GM21360 (cell line): ENCODE measurements at regions not wholly inside any gene's neighbourhood (a gene's known extent, or its start where the extent isn't known, plus 50 kb on each side); places are given as distances from the start of the nearest gene placed in this dataset.
"Not testable (repeated sequence)": the region's sequence is repeated elsewhere in the genome, so short reads cannot be mapped to it uniquely, and the experiment has no call there.

Experiments used
- ATAC-seq: cut with Tn5 transposase; IDR thresholded peaks from one replicate; pipeline ENCODE4 v1.9.1; 2021; ENCODE audit warnings: mild to moderate bottlenecking, moderate library complexity; ENCODE audit not compliant: unreplicated experiment

GRCh38 chr10:55183993-55184392 is 383.0 kb upstream of the PCDH15 start:
- ATAC-seq = no peak

GRCh38 chr10:55180357-55180756 is 379.3 kb upstream of the PCDH15 start:
- no peak for ATAC-seq

GRCh38 chr10:55174419-55174818 is 373.4 kb upstream of the PCDH15 start:
- no peak for ATAC-seq

GRCh38 chr10:55169493-55169892 is 368.5 kb upstream of the PCDH15 start:
- ATAC-seq = no peak

GRCh38 chr10:55168343-55168742 is 367.3 kb upstream of the PCDH15 start:
- ATAC-seq = no peak

- ATAC-seq = no peak
These were observed 362.5 kb upstream of the PCDH15 start for GRCh38 chr10:55163388-55163979.

GRCh38 chr10:55162321-55162720 is 361.3 kb upstream of the PCDH15 start:
- ATAC-seq = not testable (repeated sequence)

- no peak for ATAC-seq
These were observed 359.7 kb upstream of the PCDH15 start for GRCh38 chr10:55160655-55161283.

GRCh38 chr10:55158633-55159032 is 357.6 kb upstream of the PCDH15 start:
- ATAC-seq = no peak

- ATAC-seq = no peak
These were observed 345.0 kb upstream of the PCDH15 start for GRCh38 chr10:55146032-55146431.

GRCh38 chr10:55144001-55144400 is 343.0 kb upstream of the PCDH15 start:
- no peak for ATAC-seq

GRCh38 chr10:55141892-55142291 is 340.9 kb upstream of the PCDH15 start:
- ATAC-seq = no peak

GRCh38 chr10:55137063-55137462 is 336.0 kb upstream of the PCDH15 start:
- ATAC-seq = no peak

- no peak for ATAC-seq
These were observed 303.7 kb upstream of the PCDH15 start for GRCh38 chr10:55104738-55105137.

- ATAC-seq = no peak
These were observed 297.4 kb upstream of the PCDH15 start for GRCh38 chr10:55098452-55098851.

- no peak for ATAC-seq
These were observed 290.8 kb upstream of the PCDH15 start for GRCh38 chr10:55091691-55092328.

GRCh38 chr10:55078121-55078520 is 277.1 kb upstream of the PCDH15 start:
- ATAC-seq = no peak

GRCh38 chr10:55065185-55065584 is 264.2 kb upstream of the PCDH15 start:
- no peak for ATAC-seq

GRCh38 chr10:55063811-55064210 is 262.8 kb upstream of the PCDH15 start:
- ATAC-seq = no peak

GRCh38 chr10:55062349-55062748 is 261.3 kb upstream of the PCDH15 start:
- ATAC-seq = no peak

GRCh38 chr10:55058800-55059199 is 257.8 kb upstream of the PCDH15 start:
- ATAC-seq = no peak

- ATAC-seq = no peak
These were observed 250.5 kb upstream of the PCDH15 start for GRCh38 chr10:55051515-55051914.
